ENCODE measurements at regions not wholly inside any gene's neighbourhood (a gene's known extent, or its start where the extent isn't known, plus 50 kb on each side); places are given as distances from the start of the nearest gene placed in this dataset.

GRCh38 chr3:135368316-135368715 is 573.3 kb downstream of the EPHB1 start:
- TF ChIP-seq SMC3 (IDR thresholded peaks at IDR 0.05; ENCODE audit: low read depth, low read length), result no peak
- TF ChIP-seq, protein P1, sequence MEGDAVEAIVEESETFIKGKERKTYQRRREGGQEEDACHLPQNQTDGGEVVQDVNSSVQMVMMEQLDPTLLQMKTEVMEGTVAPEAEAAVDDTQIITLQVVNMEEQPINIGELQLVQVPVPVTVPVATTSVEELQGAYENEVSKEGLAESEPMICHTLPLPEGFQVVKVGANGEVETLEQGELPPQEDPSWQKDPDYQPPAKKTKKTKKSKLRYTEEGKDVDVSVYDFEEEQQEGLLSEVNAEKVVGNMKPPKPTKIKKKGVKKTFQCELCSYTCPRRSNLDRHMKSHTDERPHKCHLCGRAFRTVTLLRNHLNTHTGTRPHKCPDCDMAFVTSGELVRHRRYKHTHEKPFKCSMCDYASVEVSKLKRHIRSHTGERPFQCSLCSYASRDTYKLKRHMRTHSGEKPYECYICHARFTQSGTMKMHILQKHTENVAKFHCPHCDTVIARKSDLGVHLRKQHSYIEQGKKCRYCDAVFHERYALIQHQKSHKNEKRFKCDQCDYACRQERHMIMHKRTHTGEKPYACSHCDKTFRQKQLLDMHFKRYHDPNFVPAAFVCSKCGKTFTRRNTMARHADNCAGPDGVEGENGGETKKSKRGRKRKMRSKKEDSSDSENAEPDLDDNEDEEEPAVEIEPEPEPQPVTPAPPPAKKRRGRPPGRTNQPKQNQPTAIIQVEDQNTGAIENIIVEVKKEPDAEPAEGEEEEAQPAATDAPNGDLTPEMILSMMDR (conservative IDR thresholded peaks at IDR 0.05; ENCODE audit: low read depth, low read length), result no peak
- TF ChIP-seq BHLHE40 (IDR thresholded peaks at IDR 0.05; ENCODE audit: low read depth, low read length), result no peak
- no peak for TF ChIP-seq ELK1 (IDR thresholded peaks at IDR 0.05; ENCODE audit: borderline replicate concordance, low read depth, low read length)
- no peak for TF ChIP-seq POLR2A (IDR thresholded peaks at IDR 0.05; ENCODE audit: low read depth, low read length)
- TF ChIP-seq CHD1 (IDR thresholded peaks at IDR 0.05; ENCODE audit: low read depth, low read length), result no peak
- no peak for TF ChIP-seq USF2 (IDR thresholded peaks at IDR 0.05; ENCODE audit: low read depth, low read length)
- TF ChIP-seq MXI1 (IDR thresholded peaks at IDR 0.05; ENCODE audit: borderline replicate concordance, low read depth, low read length), result no peak
